NCI-H146 treated with DMSO at 0.1 percent for 48 hours (cell line): ENCODE measurements at regions not wholly inside any gene's neighbourhood (a gene's known extent, or its start where the extent isn't known, plus 50 kb on each side); places are given as distances from the start of the nearest gene placed in this dataset.
A peak's percentile ranks its signal among the peaks of the same experiment; 100 is the strongest.
"Not testable (repeated sequence)": the region's sequence is repeated elsewhere in the genome, so short reads cannot be mapped to it uniquely, and the experiment has no call there.

Experiments
- DNase-seq: peaks from one replicate; lab custom pipeline; 2025; ENCODE audit not compliant: unreplicated experiment; lab: John Stamatoyannopoulos, UW

- no peak for DNase-seq
Observed at GRCh38 chr18:77329651-77330050, 80.0 kb downstream of the GALR1 start.

- no peak for DNase-seq
Observed at GRCh38 chr18:77334876-77335275, 85.2 kb downstream of the GALR1 start.

DNA sequence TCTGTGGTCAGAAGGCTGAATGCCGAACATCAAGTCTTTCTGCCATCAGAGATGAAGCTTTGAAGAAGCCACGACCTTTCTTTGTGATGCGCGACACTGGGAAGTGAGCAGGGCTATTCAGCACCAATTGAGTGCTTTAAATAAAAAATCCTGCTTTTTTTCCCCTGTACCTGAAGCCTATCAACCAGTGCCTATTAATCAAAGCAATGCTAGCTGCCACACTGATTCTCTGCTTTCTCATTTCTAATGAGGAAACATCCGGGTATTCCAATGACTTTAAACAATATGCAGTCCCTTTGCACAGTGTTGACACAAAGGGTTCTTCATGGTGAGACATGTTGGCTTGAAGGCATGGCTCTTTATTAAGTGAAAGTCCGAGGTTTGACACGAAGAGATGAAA lies 88.0 kb downstream of the GALR1 start:
- no peak for DNase-seq

- no peak for DNase-seq
Observed at GRCh38 chr18:77339093-77339492, 89.4 kb downstream of the GALR1 start.

GRCh38 chr18:77339623-77340022 lies 90.0 kb downstream of the GALR1 start:
- no peak for DNase-seq

GRCh38 chr18:77340815-77341214 lies 91.2 kb downstream of the GALR1 start:
- DNase-seq, result no peak

DNA sequence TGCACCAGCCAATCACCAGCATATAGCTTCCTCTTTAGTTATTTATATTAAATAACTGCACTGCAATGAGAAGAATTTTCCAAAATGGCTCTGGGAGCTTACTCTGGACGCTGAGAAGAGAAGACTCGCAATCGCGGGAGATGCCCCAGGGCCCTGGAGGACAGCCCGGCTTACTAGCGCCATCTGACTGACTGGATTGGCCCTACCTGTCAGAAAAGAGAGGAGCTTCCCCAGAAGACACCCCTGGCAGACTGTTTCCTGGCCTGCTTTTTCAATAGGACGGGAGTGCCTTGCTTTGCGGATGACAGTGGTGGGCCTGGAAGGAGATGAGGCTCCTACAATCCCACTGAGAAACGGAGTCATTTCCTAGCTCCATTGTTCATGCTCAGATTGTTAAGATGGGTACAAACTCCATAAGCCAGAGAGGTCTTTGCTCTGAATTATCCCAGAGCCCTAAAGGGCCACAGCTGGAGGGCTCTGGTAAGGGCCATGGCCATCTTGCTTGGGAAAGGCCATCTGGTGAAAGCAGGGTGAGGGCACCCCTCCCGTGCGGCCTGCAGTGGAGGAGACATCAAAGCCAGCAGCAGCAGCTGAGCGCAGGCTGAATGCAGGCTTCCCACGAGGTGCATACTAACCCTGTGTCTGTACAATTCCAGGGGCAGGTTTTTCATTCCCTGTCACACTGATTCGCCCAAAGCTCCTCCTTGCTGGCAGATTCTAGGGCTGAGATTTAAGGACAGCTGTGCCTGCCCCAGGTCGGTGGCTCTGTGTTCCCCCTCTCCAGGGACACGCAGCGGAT lies 92.1 kb downstream of the GALR1 start:
- no peak for DNase-seq

DNA sequence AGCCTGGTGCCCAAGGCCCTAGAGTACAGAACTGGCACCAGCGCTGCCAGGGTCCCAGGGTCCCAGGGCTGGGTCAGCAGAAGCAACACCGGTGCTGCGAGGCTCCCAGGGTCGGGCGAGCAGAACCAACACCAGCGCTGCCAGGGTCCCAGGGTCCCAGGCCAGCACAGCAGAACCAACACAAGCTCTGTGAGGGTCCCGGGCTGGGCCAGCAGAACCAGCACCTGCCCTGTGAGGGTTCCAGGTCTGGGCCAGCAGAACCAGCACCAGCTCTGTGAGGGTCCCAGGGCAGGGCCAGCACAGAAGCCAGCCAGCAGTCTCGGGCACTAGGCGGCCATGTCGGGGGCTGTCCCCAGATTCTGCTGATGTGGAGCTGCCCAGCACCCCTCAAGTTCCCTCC lies 93.1 kb downstream of the GALR1 start:
- no peak for DNase-seq

DNA sequence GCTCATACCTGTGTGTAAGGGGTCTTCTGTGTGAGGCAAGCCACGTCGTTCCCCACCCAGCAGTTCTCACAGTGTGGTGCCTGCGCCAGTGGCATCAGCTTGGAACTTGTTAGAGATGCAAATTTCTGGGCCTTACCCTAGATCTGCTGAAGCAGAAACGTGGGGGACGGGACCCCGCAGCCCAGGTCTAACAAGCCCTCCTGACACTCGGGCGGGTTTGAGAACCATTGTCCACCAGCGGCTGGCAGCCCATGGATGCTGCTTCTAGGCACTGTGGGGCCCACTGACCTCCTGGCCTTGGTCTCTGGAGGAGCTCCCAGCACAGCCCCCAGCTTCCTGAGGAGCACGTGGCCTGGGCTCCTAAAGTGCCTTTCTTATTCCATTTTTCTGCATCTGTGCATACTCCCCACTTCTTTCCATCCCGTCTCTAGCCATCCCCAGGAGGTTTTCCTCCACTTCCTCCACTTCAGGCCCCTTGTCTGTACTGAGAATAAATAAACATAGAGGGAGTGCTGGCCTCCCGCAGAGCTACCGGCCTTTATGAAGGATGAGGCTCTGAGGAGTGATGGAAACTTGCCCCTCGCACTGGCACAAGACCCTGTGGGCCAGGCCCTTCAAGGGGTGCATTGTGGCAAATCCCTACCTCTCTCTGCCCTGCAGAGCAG lies 94.3 kb downstream of the GALR1 start:
- no peak for DNase-seq

DNA sequence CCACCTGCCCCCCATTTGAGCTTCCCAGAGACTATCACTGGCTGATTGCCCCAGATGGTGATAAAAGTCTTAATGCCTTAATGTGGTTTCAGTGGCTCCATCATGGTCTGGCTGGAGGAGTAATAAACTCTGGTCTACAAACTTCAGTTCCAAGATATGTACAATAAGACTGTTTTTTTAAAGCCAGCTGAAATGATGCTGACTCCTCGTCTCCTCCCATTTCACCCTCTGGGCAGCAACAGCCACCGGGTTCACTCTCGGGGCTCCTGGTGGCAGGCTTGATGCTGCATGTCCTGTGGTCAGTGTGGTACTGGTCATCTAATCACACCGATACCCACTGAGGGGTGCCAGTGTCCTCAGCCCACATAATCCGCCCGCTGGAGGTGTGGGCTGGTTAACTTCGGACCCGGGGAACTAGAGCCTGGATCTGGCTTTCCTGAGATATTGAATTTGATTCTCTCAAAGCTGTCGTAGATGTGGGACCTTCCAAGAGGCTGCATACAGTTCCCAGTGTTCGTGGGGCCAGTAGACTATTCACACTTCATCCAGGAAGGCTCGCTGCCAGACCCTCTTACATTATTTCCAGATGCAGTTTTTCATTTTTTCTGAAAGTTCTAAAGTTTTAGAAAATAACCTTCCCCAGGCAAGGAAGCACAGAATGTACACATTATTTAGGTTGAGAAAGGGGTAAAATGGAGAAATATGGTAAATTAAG lies 95.3 kb downstream of the GALR1 start:
- no peak for DNase-seq

- no peak for DNase-seq
Observed at GRCh38 chr18:77346208-77346810, 96.7 kb downstream of the GALR1 start.

DNA sequence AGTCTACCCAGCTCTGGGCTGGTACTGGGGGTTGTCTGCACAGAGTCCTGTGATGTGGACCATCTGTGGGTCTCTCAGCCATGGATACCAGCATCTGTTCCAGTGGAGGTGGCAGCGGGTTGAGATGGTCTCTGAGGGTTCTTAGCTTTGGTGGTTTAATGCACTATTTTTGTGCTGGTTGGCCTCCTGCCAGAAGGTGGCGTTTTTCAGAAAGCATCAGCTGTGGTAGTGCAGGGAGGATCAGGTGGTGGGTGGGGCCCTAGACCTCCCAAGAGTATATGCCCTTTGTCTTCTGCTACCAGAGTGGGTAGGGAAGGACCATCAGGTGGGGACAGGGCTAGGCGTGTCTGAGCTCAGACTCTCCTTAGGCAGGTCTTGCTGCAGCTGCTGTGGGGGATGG lies 103.7 kb downstream of the GALR1 start:
- DNase-seq, result not testable (repeated sequence)

- DNase-seq, result no peak
Observed at GRCh38 chr18:77359561-77360314, 110.1 kb downstream of the GALR1 start.

- DNase-seq, result no peak
Observed at GRCh38 chr18:77360315-77361190, 110.9 kb downstream of the GALR1 start.

- DNase-seq, result no peak
Observed at GRCh38 chr18:77361382-77361781, 111.7 kb downstream of the GALR1 start.

DNA sequence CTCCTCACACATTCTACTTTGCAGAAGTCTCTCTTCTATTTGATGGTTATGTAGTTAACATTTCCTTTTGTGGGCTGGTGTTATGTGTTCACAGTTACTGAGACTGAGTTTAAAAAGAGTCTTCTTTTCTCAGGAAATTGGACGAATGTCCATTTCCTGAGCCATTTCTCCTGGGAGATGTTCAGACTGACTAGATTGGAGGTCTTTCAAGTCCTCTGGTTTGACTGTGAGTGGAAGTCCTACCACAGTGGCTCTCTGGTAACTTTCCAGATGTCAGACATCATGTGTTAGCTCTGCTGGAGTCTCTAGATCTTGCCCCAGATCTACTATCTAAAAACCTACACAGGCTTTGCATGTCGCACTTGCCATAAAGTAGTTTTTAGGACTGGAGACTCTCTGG lies 116.0 kb downstream of the GALR1 start:
- DNase-seq, result no peak

GRCh38 chr18:77366067-77366719 lies 116.5 kb downstream of the GALR1 start:
- DNase-seq, result peak; percentile 80

DNA sequence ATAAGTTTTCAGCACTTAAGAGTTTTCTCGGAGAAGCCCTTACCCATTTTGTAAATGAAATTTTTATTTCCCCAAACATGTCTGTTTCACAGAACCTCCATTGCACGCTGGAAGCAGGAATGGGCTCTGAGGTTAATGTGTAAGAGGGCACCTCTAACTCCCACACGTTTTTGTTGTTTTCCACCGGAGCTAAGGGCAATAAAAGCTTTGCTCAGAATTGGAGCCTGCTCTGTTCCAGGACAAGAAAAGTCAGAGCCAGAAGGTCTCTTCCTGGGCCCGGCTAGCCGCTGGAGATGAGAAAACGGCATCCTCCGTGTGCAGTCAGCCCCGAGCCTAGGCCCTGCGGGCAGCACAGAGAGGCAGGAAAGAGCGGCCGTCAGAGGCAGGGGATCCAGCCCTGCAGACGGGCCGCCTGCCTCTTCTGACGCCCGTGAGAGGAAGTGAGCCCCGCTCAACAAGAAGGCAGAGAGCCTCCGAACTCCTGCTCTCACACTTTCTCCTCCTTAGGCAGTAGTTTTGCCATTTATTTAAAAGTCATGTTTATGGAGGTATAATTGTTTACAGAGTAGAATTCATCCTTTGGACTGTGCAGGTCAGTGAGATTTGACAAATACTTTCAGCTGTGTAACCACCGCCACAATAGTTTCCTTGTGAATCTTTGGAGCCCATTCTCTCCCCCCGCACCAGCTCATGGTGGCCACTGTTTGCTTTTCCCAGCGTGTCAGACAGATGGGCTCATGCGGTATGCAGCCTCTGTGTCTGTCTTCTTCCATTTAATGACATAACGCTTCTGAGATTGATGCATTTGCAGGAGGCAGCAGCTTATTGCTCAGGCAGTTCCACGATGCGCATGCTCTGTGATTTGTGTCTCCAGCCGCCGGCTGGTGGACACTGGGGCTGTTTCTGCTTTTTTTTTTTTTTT lies 117.3 kb downstream of the GALR1 start:
- DNase-seq, result peak; percentile 99
